H54 (cell line): ENCODE measurements at regions not wholly inside any gene's neighbourhood (a gene's known extent, or its start where the extent isn't known, plus 50 kb on each side); places are given as distances from the start of the nearest gene placed in this dataset.

ENCODE experiments used
- DNase-seq: peaks from one replicate; pipeline ENCODE4 v3.0.0; 2011; ENCODE audit warnings: low spot score, mixed read lengths; ENCODE audit not compliant: insufficient read length
- FAIRE-seq: peaks from 3 replicates; lab custom pipeline; 2011; peaks lifted over from hg19 to GRCh38; lab: Jason Lieb, UNC
- POLR2A ChIP-seq: IDR thresholded peaks from 2 replicates; pipeline ENCODE4 v1.6.1; 2011; ENCODE audit warnings: low read depth, mild to moderate bottlenecking, low read length

- no peak for TF ChIP-seq POLR2A
- FAIRE-seq (no peak), DNase-seq (no peak)
These were observed 154.5 kb downstream of the PHETA1 start for GRCh38 chr12:111214401-111214800.

GRCh38 chr12:111213561-111213960, 155.3 kb downstream of the PHETA1 start:
- DNase-seq (no peak), FAIRE-seq (no peak)
- no peak for TF ChIP-seq POLR2A

- TF ChIP-seq POLR2A: no peak
- DNase-seq: no peak
- FAIRE-seq: no peak
These were observed 156.0 kb downstream of the PHETA1 start for GRCh38 chr12:111212814-111213456.

- DNase-seq (no peak), FAIRE-seq (no peak)
- no peak for TF ChIP-seq POLR2A
These were observed 156.8 kb downstream of the PHETA1 start for GRCh38 chr12:111211910-111212757.

GRCh38 chr12:111209811-111210210, 159.1 kb downstream of the PHETA1 start:
- DNase-seq: no peak

GRCh38 chr12:111207761-111208160, 161.1 kb downstream of the PHETA1 start:
- no peak for TF ChIP-seq POLR2A
- DNase-seq: no peak
- no peak for FAIRE-seq

More at GRCh38 chr12:111209811-111210210, 159.1 kb downstream of the PHETA1 start:
- TF ChIP-seq POLR2A: no peak
- FAIRE-seq: no peak

GRCh38 chr12:111204788-111205241, 164.1 kb downstream of the PHETA1 start:
- FAIRE-seq (no peak), DNase-seq (no peak)
- no peak for TF ChIP-seq POLR2A

- no peak for DNase-seq
- FAIRE-seq: no peak
- no peak for TF ChIP-seq POLR2A
These were observed 164.9 kb downstream of the PHETA1 start for GRCh38 chr12:111203969-111204368.

- DNase-seq (no peak), FAIRE-seq (no peak)
- TF ChIP-seq POLR2A: no peak
These were observed 165.4 kb downstream of the PHETA1 start for GRCh38 chr12:111203446-111203845.

- FAIRE-seq: no peak
- no peak for DNase-seq
- TF ChIP-seq POLR2A: no peak
These were observed 166.5 kb downstream of the PHETA1 start for GRCh38 chr12:111202237-111202915.

GRCh38 chr12:111201495-111202236, 167.2 kb downstream of the PHETA1 start:
- DNase-seq (no peak), FAIRE-seq (no peak)

GRCh38 chr12:111201036-111201435, 167.9 kb downstream of the PHETA1 start:
- no peak for TF ChIP-seq POLR2A
- no peak for FAIRE-seq
- no peak for DNase-seq

More at GRCh38 chr12:111201495-111202236, 167.2 kb downstream of the PHETA1 start:
- TF ChIP-seq POLR2A: no peak

- no peak for FAIRE-seq
- DNase-seq: peak; percentile 15
- TF ChIP-seq POLR2A: no peak
These were observed 171.4 kb downstream of the PHETA1 start for GRCh38 chr12:111197376-111197944.

- DNase-seq (no peak), FAIRE-seq (no peak)
- no peak for TF ChIP-seq POLR2A
These were observed 172.4 kb downstream of the PHETA1 start for GRCh38 chr12:111196532-111196931.
